ENCODE measurements at regions not wholly inside any gene's neighbourhood (a gene's known extent, or its start where the extent isn't known, plus 50 kb on each side); places are given as distances from the start of the nearest gene placed in this dataset.
A peak's percentile ranks its signal among the peaks of the same experiment; 100 is the strongest.

DNA sequence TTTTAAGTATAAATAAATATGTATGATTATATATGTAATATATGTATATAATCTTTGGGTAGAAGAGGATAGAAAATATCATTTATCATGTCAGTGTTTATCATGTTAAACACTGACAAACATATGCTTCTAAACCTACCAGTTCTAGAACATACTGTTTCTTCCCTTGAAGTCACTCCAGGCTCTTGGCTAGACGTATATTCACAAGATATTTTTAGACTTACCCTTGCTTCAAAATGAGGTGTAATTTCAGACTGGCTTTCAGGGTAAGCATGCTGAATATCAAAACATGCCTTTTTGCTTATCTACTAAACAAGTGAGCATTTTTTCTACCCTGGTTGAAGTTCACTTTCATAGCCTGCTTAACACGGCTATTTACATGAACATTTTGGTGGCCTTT, 642.4 kb upstream of the PKDCC start:
- H3K79me2 ChIP-seq (ENCODE audit: low read depth) = no peaks in the 10 kb centered on the region
- no peaks in the 10 kb centered on the region for H3K9me3 ChIP-seq (ENCODE audit: low read depth)
- TF ChIP-seq EZH2phosphoT487 (IDR thresholded peaks at IDR 0.05) = no peak
- TF ChIP-seq, protein P1, sequence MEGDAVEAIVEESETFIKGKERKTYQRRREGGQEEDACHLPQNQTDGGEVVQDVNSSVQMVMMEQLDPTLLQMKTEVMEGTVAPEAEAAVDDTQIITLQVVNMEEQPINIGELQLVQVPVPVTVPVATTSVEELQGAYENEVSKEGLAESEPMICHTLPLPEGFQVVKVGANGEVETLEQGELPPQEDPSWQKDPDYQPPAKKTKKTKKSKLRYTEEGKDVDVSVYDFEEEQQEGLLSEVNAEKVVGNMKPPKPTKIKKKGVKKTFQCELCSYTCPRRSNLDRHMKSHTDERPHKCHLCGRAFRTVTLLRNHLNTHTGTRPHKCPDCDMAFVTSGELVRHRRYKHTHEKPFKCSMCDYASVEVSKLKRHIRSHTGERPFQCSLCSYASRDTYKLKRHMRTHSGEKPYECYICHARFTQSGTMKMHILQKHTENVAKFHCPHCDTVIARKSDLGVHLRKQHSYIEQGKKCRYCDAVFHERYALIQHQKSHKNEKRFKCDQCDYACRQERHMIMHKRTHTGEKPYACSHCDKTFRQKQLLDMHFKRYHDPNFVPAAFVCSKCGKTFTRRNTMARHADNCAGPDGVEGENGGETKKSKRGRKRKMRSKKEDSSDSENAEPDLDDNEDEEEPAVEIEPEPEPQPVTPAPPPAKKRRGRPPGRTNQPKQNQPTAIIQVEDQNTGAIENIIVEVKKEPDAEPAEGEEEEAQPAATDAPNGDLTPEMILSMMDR (IDR thresholded peaks at IDR 0.05) = no peak
- TF ChIP-seq EZH2 (IDR thresholded peaks at IDR 0.05) = no peak
- no peaks in the 10 kb centered on the region for H3K4me1 Mint-ChIP-seq
- H3K4me1 ChIP-seq = no peaks in the 10 kb centered on the region
- H3K27me3 ChIP-seq = no peaks in the 10 kb centered on the region
- no peak overlapping the region for H3K4me2 ChIP-seq
- no peak overlapping the region for H2AFZ ChIP-seq (replicated peaks)
- H3K4me3 Mint-ChIP-seq = no peak overlapping the region
- H3K9ac ChIP-seq = no peak overlapping the region
- H3K27ac ChIP-seq = no peak overlapping the region
- H3K27ac Mint-ChIP-seq = no peak overlapping the region
- H3K27me3 Mint-ChIP-seq (ENCODE audit: insufficient read depth, low read depth) = no peaks in the 10 kb centered on the region
- H3F3A ChIP-seq (ENCODE audit: low read depth) = no peaks in the 10 kb centered on the region
- H3K36me3 ChIP-seq = no peaks in the 10 kb centered on the region
- H3K36me3 Mint-ChIP-seq = no peaks in the 10 kb centered on the region
- peaks cover 2% of the 10 kb centered on the region for H3K9me3 Mint-ChIP-seq
- no peak overlapping the region for H3K4me3 ChIP-seq
- no peak for DNase-seq (ENCODE audit: low spot score)
- no peaks in the 10 kb centered on the region for H4K20me1 ChIP-seq (ENCODE audit: low read depth)

DNA sequence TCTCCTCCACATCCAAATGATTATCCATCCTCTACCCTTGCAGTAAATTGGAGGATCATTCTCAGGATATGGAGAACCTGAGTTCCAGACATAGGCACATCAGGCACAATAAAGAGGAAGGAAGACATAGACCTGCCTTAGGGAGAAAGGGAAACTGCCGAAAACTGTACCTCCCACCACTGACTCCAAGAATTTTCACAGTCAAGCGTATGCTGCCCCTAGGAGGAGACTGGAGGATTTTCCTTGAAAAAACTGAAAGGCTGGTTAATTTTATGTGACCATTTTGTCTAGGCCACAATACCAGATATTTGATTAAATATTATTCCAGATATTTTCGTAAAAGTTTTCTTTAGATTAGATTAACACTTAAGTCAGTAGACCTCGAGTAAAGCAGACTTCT, 638.5 kb upstream of the PKDCC start:
- Mint-ChIP-seq H3K27me3 (ENCODE audit: insufficient read depth, low read depth) (no peaks in the 10 kb centered on the region), H3K36me3 (no peaks in the 10 kb centered on the region), H3K4me1 (no peaks in the 10 kb centered on the region), H3K4me3 (no peak overlapping the region), H3K27ac (no peak overlapping the region), H3K9me3 (peaks cover 5% of the 10 kb centered on the region)
- H3K4me1 ChIP-seq = no peaks in the 10 kb centered on the region
- TF ChIP-seq, protein P1 (IDR thresholded peaks at IDR 0.05) = peak; percentile 34
- TF ChIP-seq EZH2phosphoT487 (IDR thresholded peaks at IDR 0.05) (no peak), EZH2 (IDR thresholded peaks at IDR 0.05) (no peak)
- H4K20me1 ChIP-seq (ENCODE audit: low read depth) = no peaks in the 10 kb centered on the region
- H3K27ac ChIP-seq = no peak overlapping the region
- no peaks in the 10 kb centered on the region for H3K79me2 ChIP-seq (ENCODE audit: low read depth)
- H3K36me3 ChIP-seq = no peaks in the 10 kb centered on the region
- no peak overlapping the region for H3K4me2 ChIP-seq
- H3K4me3 ChIP-seq = no peak overlapping the region
- no peaks in the 10 kb centered on the region for H3K9me3 ChIP-seq (ENCODE audit: low read depth)
- DNase-seq (ENCODE audit: low spot score) = peak; percentile 5
- peak overlapping the region; percentile 38 for H2AFZ ChIP-seq (replicated peaks)
- H3K9ac ChIP-seq = no peak overlapping the region
- no peaks in the 10 kb centered on the region for H3F3A ChIP-seq (ENCODE audit: low read depth)
- H3K27me3 ChIP-seq = no peaks in the 10 kb centered on the region

DNA sequence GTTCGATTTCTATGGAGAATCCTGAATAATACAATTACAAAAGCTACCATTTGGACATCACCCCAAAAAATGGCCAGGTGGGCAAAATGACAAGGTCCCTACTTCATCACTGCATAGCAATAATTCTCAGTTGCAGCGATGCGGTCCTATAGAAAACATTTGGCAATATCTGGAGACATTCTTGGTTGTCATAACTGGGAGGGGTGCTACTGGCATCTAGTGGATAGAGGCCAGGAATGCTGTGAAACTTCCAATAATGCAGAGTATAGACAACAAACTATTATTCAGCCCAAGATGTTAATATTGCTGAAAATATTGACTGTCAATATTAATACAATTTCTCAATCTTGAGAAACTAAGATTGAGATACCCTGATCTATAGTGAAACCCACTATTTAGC, 637.8 kb upstream of the PKDCC start:
- Mint-ChIP-seq H3K4me3 (no peak overlapping the region), H3K27me3 (ENCODE audit: insufficient read depth, low read depth) (no peaks in the 10 kb centered on the region), H3K9me3 (peaks cover 5% of the 10 kb centered on the region), H3K27ac (no peak overlapping the region), H3K4me1 (no peaks in the 10 kb centered on the region), H3K36me3 (no peaks in the 10 kb centered on the region)
- Histone ChIP-seq H3F3A (ENCODE audit: low read depth) (no peaks in the 10 kb centered on the region), H3K4me2 (no peak overlapping the region), H2AFZ (replicated peaks) (no peak overlapping the region), H3K79me2 (ENCODE audit: low read depth) (no peaks in the 10 kb centered on the region), H3K27ac (no peak overlapping the region), H3K4me3 (no peak overlapping the region), H3K9me3 (ENCODE audit: low read depth) (no peaks in the 10 kb centered on the region), H3K9ac (no peak overlapping the region), H3K36me3 (no peaks in the 10 kb centered on the region), H3K27me3 (no peaks in the 10 kb centered on the region), H4K20me1 (ENCODE audit: low read depth) (no peaks in the 10 kb centered on the region), H3K4me1 (no peaks in the 10 kb centered on the region)
- TF ChIP-seq EZH2phosphoT487 (IDR thresholded peaks at IDR 0.05) (no peak), EZH2 (IDR thresholded peaks at IDR 0.05) (no peak)
- TF ChIP-seq, protein P1 (IDR thresholded peaks at IDR 0.05) = no peak
- no peak for DNase-seq (ENCODE audit: low spot score)

Measured in neural progenitor cell (in vitro differentiated cells).